OCI-LY7 (cell line): ENCODE measurements at regions not wholly inside any gene's neighbourhood (a gene's known extent, or its start where the extent isn't known, plus 50 kb on each side); places are given as distances from the start of the nearest gene placed in this dataset.

ENCODE experiments used
- BruUV-seq: library from RNA; stranded (reverse); fragments of 400-500 nt; replicated peaks from 2 replicates; lab custom pipeline; 2021; lab: Mats Ljungman, UMichigan
- CTCF ChIA-PET: fragments of 300-600 bp; sonication (Branson Sonifier 250); formaldehyde crosslinking; loops from one replicate; lab custom pipeline; 2022; ENCODE audit warnings: antibody characterized with exemption; ENCODE audit not compliant: unreplicated experiment; lab: Charles Lee
- POLR2A ChIA-PET: fragments of 300-600 bp; sonication (Branson Sonifier 250); formaldehyde crosslinking; loops from one replicate; lab custom pipeline; 2022; ENCODE audit warnings: antibody characterized with exemption; lab: Charles Lee
- DNase-seq: peaks from one replicate; pipeline ENCODE4 v3.0.0-alpha.2; 2015; ENCODE audit warnings: low spot score
- H2AFZ ChIP-seq: fragments of 200-600 bp; sonication (generic), shearing (Covaris generic); 2 replicates; pipeline ENCODE4 v1.6.1; 2014; ENCODE audit warnings: mild to moderate bottlenecking, antibody characterized with exemption, low read length, moderate library complexity
- H3K27ac ChIP-seq: fragments of 200-600 bp; sonication (generic); 2 replicates; pipeline ENCODE4 v1.5.1; 2014; ENCODE audit warnings: mixed run types, low read depth, mild to moderate bottlenecking, moderate library complexity, low read length, inconsistent platforms; ENCODE audit not compliant: poor library complexity, severe bottlenecking
- H3K36me3 ChIP-seq: fragments of 200-600 bp; sonication (generic); 2 replicates; pipeline ENCODE4 v1.6.1; 2014; ENCODE audit warnings: mild to moderate bottlenecking, antibody characterized with exemption, low read length, moderate library complexity, mixed read lengths; ENCODE audit not compliant: insufficient read depth
- H3K4me1 ChIP-seq: fragments of 200-600 bp; sonication (generic); 2 replicates; pipeline ENCODE4 v1.5.1; 2014; ENCODE audit warnings: mild to moderate bottlenecking, low read length; ENCODE audit not compliant: insufficient read depth, poor library complexity, severe bottlenecking
- H3K4me2 ChIP-seq: fragments of 200-600 bp; sonication (generic); 2 replicates; pipeline ENCODE4 v1.6.1; 2014; ENCODE audit warnings: mild to moderate bottlenecking, low read length
- H3K4me3 ChIP-seq: fragments of 200-600 bp; sonication (generic); 2 replicates; pipeline ENCODE4 v1.5.1; 2014; ENCODE audit warnings: mild to moderate bottlenecking, low read depth, low read length; ENCODE audit not compliant: poor library complexity, severe bottlenecking
- H3K79me2 ChIP-seq: fragments of 200-600 bp; sonication (generic); 2 replicates; pipeline ENCODE4 v1.6.1; 2016; ENCODE audit warnings: low read depth, mild to moderate bottlenecking, low read length, moderate library complexity, mixed read lengths; ENCODE audit not compliant: insufficient read depth
- H3K9me2 ChIP-seq: fragments of 200-600 bp; sonication (generic); 2 replicates; pipeline ENCODE4 v1.6.1; 2016; ENCODE audit warnings: mild to moderate bottlenecking, low read length, mixed read lengths; ENCODE audit not compliant: insufficient read depth
- H3K9me3 ChIP-seq: fragments of 200-600 bp; sonication (generic); 2 replicates; pipeline ENCODE4 v1.6.1; 2014; ENCODE audit warnings: mild to moderate bottlenecking, mixed run types, low read length, mixed read lengths
- H4K20me1 ChIP-seq: fragments of 200-600 bp; sonication (generic); 2 replicates; pipeline ENCODE4 v1.6.1; 2014; ENCODE audit warnings: mild to moderate bottlenecking, antibody characterized with exemption, low read length, moderate library complexity, mixed read lengths; ENCODE audit not compliant: insufficient read depth
- EZH2phosphoT487 ChIP-seq: fragments of 200-600 bp; sonication (generic); IDR thresholded peaks from 2 replicates; pipeline ENCODE4 v1.6.1; 2018; ENCODE audit warnings: low read depth, borderline replicate concordance, mild to moderate bottlenecking, mixed run types, antibody characterized with exemption, low read length, moderate library complexity, mixed read lengths
- intact Hi-C: fragments of 100-400 bp; cut with micrococcal nuclease; formaldehyde crosslinking; loops from one replicate; pipeline ENCODE4 v1.10.0; 2022; ENCODE audit not compliant: unreplicated experiment
- TF ChIP-seq, protein P1 (sequence below): fragments of 200-600 bp; sonication (generic); conservative IDR thresholded peaks from 2 replicates; pipeline ENCODE4 v1.5.1; 2014; ENCODE audit warnings: mild to moderate bottlenecking, antibody characterized with exemption, low read length, moderate library complexity, mixed read lengths

DNA sequence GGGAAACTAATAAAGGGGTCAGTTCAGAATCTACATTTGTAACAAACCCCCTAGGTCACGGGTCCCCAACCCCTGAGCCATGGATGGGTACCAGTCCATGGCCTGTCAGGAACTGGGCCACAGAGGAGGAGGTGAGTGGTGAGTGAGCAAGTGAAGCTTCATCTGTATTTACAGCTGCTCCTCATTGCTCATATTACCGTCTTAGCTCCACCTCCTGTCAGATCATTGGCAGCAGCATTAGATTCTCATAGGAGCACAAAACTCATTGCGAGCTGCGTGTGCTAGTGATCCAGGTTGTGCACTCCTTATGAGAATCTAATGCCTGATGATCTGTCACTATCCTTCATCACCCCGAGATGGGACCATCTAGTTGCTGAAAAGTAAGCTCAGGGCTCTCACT lies 88.4 kb upstream of the MPP7 start:
- Histone ChIP-seq H3K9me2 (no peaks in the 10 kb centered on the region), H3K4me2 (no peak overlapping the region), H3K27ac (no peak overlapping the region), H2AFZ (no peak overlapping the region), H3K4me1 (peaks cover 2% of the 10 kb centered on the region), H3K79me2 (no peaks in the 10 kb centered on the region), H3K36me3 (no peaks in the 10 kb centered on the region), H4K20me1 (no peaks in the 10 kb centered on the region), H3K4me3 (no peak overlapping the region), H3K9me3 (no peaks in the 10 kb centered on the region)
- DNase-seq = no peak
- POLR2A ChIA-PET = interaction anchor here (0.7 kb wide), 2 partner anchors 273 to 707 kb away, joined by 4 to 5 read pairs; no protein-coding TSS in a partner anchor
- no peak for TF ChIP-seq EZH2phosphoT487
- TF ChIP-seq, protein P1, sequence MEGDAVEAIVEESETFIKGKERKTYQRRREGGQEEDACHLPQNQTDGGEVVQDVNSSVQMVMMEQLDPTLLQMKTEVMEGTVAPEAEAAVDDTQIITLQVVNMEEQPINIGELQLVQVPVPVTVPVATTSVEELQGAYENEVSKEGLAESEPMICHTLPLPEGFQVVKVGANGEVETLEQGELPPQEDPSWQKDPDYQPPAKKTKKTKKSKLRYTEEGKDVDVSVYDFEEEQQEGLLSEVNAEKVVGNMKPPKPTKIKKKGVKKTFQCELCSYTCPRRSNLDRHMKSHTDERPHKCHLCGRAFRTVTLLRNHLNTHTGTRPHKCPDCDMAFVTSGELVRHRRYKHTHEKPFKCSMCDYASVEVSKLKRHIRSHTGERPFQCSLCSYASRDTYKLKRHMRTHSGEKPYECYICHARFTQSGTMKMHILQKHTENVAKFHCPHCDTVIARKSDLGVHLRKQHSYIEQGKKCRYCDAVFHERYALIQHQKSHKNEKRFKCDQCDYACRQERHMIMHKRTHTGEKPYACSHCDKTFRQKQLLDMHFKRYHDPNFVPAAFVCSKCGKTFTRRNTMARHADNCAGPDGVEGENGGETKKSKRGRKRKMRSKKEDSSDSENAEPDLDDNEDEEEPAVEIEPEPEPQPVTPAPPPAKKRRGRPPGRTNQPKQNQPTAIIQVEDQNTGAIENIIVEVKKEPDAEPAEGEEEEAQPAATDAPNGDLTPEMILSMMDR = no peak
- intact Hi-C loops = no loop called here
- CTCF ChIA-PET = interaction anchor here (0.6 kb wide), 1 partner anchor 611 kb away, joined by 3 read pairs; no protein-coding TSS in a partner anchor
- no TSS peak for BruUV-seq

DNA sequence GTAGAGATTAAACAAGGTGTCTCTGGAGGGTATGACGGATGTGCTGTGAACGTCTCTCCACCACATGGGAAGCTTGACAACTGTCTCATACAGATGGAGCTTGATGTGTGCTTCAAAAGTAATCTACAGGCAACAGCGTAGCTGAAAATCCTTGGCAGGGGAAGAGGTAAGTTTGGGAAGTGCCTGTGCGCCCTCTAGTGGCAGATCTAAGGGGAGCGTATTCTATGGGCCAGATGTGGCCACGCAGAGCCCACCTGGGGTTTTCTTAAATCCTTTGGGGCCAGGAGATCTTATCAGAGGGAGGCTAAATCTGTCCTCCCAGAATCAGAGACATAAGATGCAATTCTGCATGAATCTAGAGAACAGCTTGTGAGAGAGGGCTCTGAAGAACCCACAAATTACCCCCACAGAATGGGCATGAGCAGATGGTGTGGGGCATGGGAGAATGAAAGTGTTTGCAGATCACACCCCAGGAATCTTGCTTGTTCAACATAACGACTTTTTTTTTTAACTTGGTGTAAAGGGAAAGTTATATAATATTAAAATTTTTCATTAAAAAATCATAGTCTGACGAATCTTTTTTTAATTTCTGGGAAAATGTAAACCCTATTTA lies 91.2 kb upstream of the MPP7 start:
- Histone ChIP-seq H4K20me1 (no peaks in the 10 kb centered on the region), H3K9me3 (no peaks in the 10 kb centered on the region), H3K36me3 (no peaks in the 10 kb centered on the region), H3K27ac (no peak overlapping the region), H3K9me2 (no peaks in the 10 kb centered on the region), H2AFZ (peak overlapping the region; percentile 49; the same call in 1 of the 2 replicates), H3K4me3 (no peak overlapping the region), H3K79me2 (no peaks in the 10 kb centered on the region), H3K4me2 (peak overlapping the region; percentile 22; the same call in 1 of the 2 replicates), H3K4me1 (peaks cover 2% of the 10 kb centered on the region)
- intact Hi-C loops = no loop called here
- CTCF ChIA-PET = interaction anchor here (1.0 to 1.5 kb wide), 2 partner anchors 13 to 135 kb away, joined by 3 to 8 read pairs; no protein-coding TSS in a partner anchor
- peak; percentile 74 for DNase-seq
- BruUV-seq = no TSS peak
- no peak for TF ChIP-seq EZH2phosphoT487
- TF ChIP-seq, protein P1 = peak; percentile 98
- POLR2A ChIA-PET = interaction anchor here (0.6 to 1.4 kb wide), 5 partner anchors 9 to 68 kb away, joined by 3 to 5 read pairs (median 4); no protein-coding TSS in a partner anchor

DNA sequence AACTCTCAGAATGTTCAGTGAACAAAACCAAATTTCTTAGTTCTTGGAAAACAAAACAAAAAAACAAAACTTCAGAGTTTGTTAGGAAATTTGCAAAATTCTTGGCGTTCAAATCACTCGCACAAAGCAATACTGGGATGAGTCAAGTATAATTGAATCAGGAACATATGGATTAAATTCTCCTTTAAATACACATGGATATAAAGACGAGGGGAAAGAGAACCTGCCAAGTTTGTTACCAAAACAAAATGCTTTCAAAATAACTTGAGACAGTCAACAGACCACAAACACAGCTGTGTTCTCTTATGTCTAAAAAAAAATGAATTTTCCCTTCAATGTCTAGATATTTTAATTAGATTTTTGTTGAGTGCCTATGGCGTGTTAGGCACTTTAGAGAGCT lies 93.5 kb upstream of the MPP7 start:
- H3K4me1 ChIP-seq = peaks cover 2% of the 10 kb centered on the region
- DNase-seq = no peak
- no peaks in the 10 kb centered on the region for H3K36me3 ChIP-seq
- H2AFZ ChIP-seq = no peak overlapping the region
- intact Hi-C loops = no loop called here
- H3K4me3 ChIP-seq = no peak overlapping the region
- no peaks in the 10 kb centered on the region for H3K79me2 ChIP-seq
- no peaks in the 10 kb centered on the region for H3K9me3 ChIP-seq
- no peak for TF ChIP-seq EZH2phosphoT487
- TF ChIP-seq, protein P1 = no peak
- ChIA-PET CTCF (no interaction called here), POLR2A (interaction anchor here (0.7 kb wide), 1 partner anchor 460 kb away, joined by 4 read pairs; no protein-coding TSS in a partner anchor)
- BruUV-seq = no TSS peak
- no peak overlapping the region for H3K27ac ChIP-seq
- H4K20me1 ChIP-seq = no peaks in the 10 kb centered on the region
- H3K9me2 ChIP-seq = no peaks in the 10 kb centered on the region
- H3K4me2 ChIP-seq = no peak overlapping the region
